IMR-90 (cell line): ENCODE measurements at regions not wholly inside any gene's neighbourhood (a gene's known extent, or its start where the extent isn't known, plus 50 kb on each side); places are given as distances from the start of the nearest gene placed in this dataset.

Source experiments
- ATAC-seq: fragments of 200-7000 bp; cut with Tn5 transposase; 2 replicates; pipeline ENCODE4 v1.9.1; 2020; ENCODE audit warnings: low read depth, mild to moderate bottlenecking, moderate library complexity
- BruUV-seq: library from RNA; stranded (reverse); fragments of 400-500 nt; replicated peaks from 2 replicates; lab custom pipeline; 2021; lab: Mats Ljungman, UMichigan
- CTCF ChIA-PET: fragments of 300-600 bp; formaldehyde crosslinking; extraction: SDS; loops from one replicate; lab custom pipeline; 2021; ENCODE audit warnings: antibody characterized with exemption; lab: Yijun Ruan, JAX
- POLR2A ChIA-PET: fragments of 300-600 bp; sonication (Branson Sonifier 250); formaldehyde crosslinking; loops from one replicate; lab custom pipeline; 2022; ENCODE audit warnings: antibody characterized with exemption; ENCODE audit not compliant: unreplicated experiment; lab: Charles Lee
- DNase-seq: peaks from one replicate; pipeline ENCODE4 v3.0.0; 2013
- H2AFZ ChIP-seq: replicated peaks from 2 replicates; pipeline ENCODE3; 2013; ENCODE audit warnings: low read length, mild to moderate bottlenecking; ENCODE audit not compliant: poor library complexity
- H2AK5ac ChIP-seq: 2 replicates; pipeline ENCODE4 v1.6.1; 2013; ENCODE audit warnings: low read depth, low read length, inconsistent platforms
- H2AK9ac ChIP-seq: replicated peaks from 2 replicates; pipeline ENCODE3; 2013; ENCODE audit warnings: mild to moderate bottlenecking, low read depth, low read length, moderate library complexity; ENCODE audit not compliant: poor library complexity
- H2BK120ac ChIP-seq: 2 replicates; pipeline ENCODE4 v1.6.1; 2013; ENCODE audit warnings: low read depth, low read length, inconsistent platforms
- H2BK15ac ChIP-seq: 3 replicates; pipeline ENCODE4 v1.6.1; 2013; ENCODE audit warnings: low read depth, low read length, inconsistent platforms
- H2BK20ac ChIP-seq: 2 replicates; pipeline ENCODE4 v1.6.1; 2013; ENCODE audit warnings: low read depth, mild to moderate bottlenecking, inconsistent platforms, low read length, moderate library complexity
- H2BK5ac ChIP-seq: 2 replicates; pipeline ENCODE4 v1.6.1; 2013; ENCODE audit warnings: mild to moderate bottlenecking, low read depth, low read length, inconsistent platforms; ENCODE audit not compliant: poor library complexity, severe bottlenecking
- H3K14ac ChIP-seq: replicated peaks from 2 replicates; pipeline ENCODE4 v1.6.1; 2013; ENCODE audit warnings: low read depth, low read length, inconsistent platforms
- H3K18ac ChIP-seq: 2 replicates; pipeline ENCODE4 v1.6.1; 2013; ENCODE audit warnings: low read depth, low read length, control low read depth
- H3K23ac ChIP-seq: 2 replicates; pipeline ENCODE4 v1.6.1; 2013; ENCODE audit warnings: low read depth, low read length, inconsistent platforms
- H3K27ac ChIP-seq: 2 replicates; pipeline ENCODE4 v1.5.1; 2013; ENCODE audit warnings: mild to moderate bottlenecking, control low read depth, low read length; ENCODE audit not compliant: insufficient read depth
- H3K27me3 ChIP-seq: 2 replicates; pipeline ENCODE4 v1.6.1; 2013; ENCODE audit warnings: low read length; ENCODE audit not compliant: control insufficient read depth, insufficient read depth
- H3K36me3 ChIP-seq: 2 replicates; pipeline ENCODE4 v1.6.1; 2013; ENCODE audit warnings: low read length, mixed read lengths; ENCODE audit not compliant: control insufficient read depth, insufficient read depth
- H3K4ac ChIP-seq: 2 replicates; pipeline ENCODE4 v1.6.1; 2013; ENCODE audit warnings: low read depth, low read length, inconsistent platforms
- H3K4me1 ChIP-seq: 2 replicates; pipeline ENCODE4 v1.6.1; 2013; ENCODE audit warnings: low read length, mixed read lengths; ENCODE audit not compliant: control insufficient read depth, insufficient read depth
- H3K4me2 ChIP-seq: 2 replicates; pipeline ENCODE4 v1.6.1; 2013; ENCODE audit warnings: low read depth, mild to moderate bottlenecking, control low read depth, low read length, moderate library complexity
- H3K4me3 ChIP-seq: 2 replicates; pipeline ENCODE4 v1.5.1; 2013; ENCODE audit warnings: low read depth, mild to moderate bottlenecking, control low read depth, low read length, moderate library complexity; ENCODE audit not compliant: insufficient read depth
- H3K56ac ChIP-seq: 2 replicates; pipeline ENCODE4 v1.6.1; 2013; ENCODE audit warnings: low read length, inconsistent platforms; ENCODE audit not compliant: insufficient read depth; ENCODE audit errors: extremely low read depth
- H3K79me1 ChIP-seq, 2 experiments: 2 replicates each; pipeline ENCODE4 v1.6.1; 2013; ENCODE audit warnings: low read length in 2 of 2, inconsistent platforms in 1 of 2, low read depth in 1 of 2
- H3K9ac ChIP-seq: 2 replicates; pipeline ENCODE4 v1.6.1; 2013; ENCODE audit warnings: low read depth, low read length, control low read depth
- H3K9me1 ChIP-seq: 2 replicates; pipeline ENCODE4 v1.6.1; 2013; ENCODE audit warnings: low read length, inconsistent platforms; ENCODE audit not compliant: insufficient read depth
- H3K9me3 ChIP-seq: 2 replicates; pipeline ENCODE4 v1.6.1; 2013; ENCODE audit warnings: low read length; ENCODE audit not compliant: control insufficient read depth, insufficient read depth
- H4K20me1 ChIP-seq: 2 replicates; pipeline ENCODE4 v1.6.1; 2013; ENCODE audit warnings: low read length, inconsistent platforms; ENCODE audit not compliant: insufficient read depth
- H4K5ac ChIP-seq: 2 replicates; pipeline ENCODE4 v1.6.1; 2013; ENCODE audit warnings: mild to moderate bottlenecking, low read depth, low read length, control low read depth
- H4K8ac ChIP-seq, 2 experiments: 2 replicates each; pipeline ENCODE4 v1.6.1; 2013; ENCODE audit warnings: low read depth in 2 of 2, low read length in 2 of 2, control low read depth in 1 of 2, inconsistent platforms in 1 of 2
- H4K91ac ChIP-seq: 2 replicates; pipeline ENCODE4 v1.6.1; 2013; ENCODE audit warnings: low read depth, low read length, inconsistent platforms; ENCODE audit not compliant: insufficient read depth
- BHLHE40 ChIP-seq: fragments of 150-350 bp; IDR thresholded peaks from 2 replicates; pipeline ENCODE4 v1.6.1; 2016; ENCODE audit warnings: mild to moderate bottlenecking, low read depth, low read length
- CEBPB ChIP-seq: IDR thresholded peaks from 2 replicates; pipeline ENCODE4 v1.6.1; 2012; ENCODE audit warnings: low read depth, low read length, improper control_type of control experiment
- CHD1 ChIP-seq: IDR thresholded peaks from 2 replicates; pipeline ENCODE4 v1.6.1; 2012; ENCODE audit warnings: low read depth, low read length, improper control_type of control experiment
- CTCF ChIP-seq: conservative IDR thresholded peaks from 2 replicates; pipeline ENCODE4 v1.5.1; 2012; ENCODE audit warnings: mild to moderate bottlenecking, low read depth, low read length, improper control_type of control experiment
- FOS ChIP-seq: fragments of 150-350 bp; IDR thresholded peaks from 2 replicates; pipeline ENCODE4 v1.6.1; 2016; ENCODE audit warnings: low read depth, low read length
- MAFK ChIP-seq: IDR thresholded peaks from 2 replicates; pipeline ENCODE4 v1.6.1; 2012; ENCODE audit warnings: low read depth, low read length, improper control_type of control experiment
- MAZ ChIP-seq: IDR thresholded peaks from 2 replicates; pipeline ENCODE4 v1.6.1; 2012; ENCODE audit warnings: low read depth, mild to moderate bottlenecking, low read length, improper control_type of control experiment, moderate library complexity, borderline replicate concordance
- MXI1 ChIP-seq: IDR thresholded peaks from 2 replicates; pipeline ENCODE4 v1.6.1; 2012; ENCODE audit warnings: low read depth, mild to moderate bottlenecking, low read length, moderate library complexity, borderline replicate concordance
- NFE2L2 ChIP-seq: fragments of 150-350 bp; IDR thresholded peaks from 2 replicates; pipeline ENCODE4 v1.6.1; 2016; ENCODE audit warnings: low read depth, mild to moderate bottlenecking, low read length
- POLR2A ChIP-seq: IDR thresholded peaks from 2 replicates; pipeline ENCODE4 v1.6.1; 2012; ENCODE audit warnings: mild to moderate bottlenecking, low read depth, low read length
- RAD21 ChIP-seq: IDR thresholded peaks from 2 replicates; pipeline ENCODE4 v1.6.1; 2012; ENCODE audit warnings: low read length, improper control_type of control experiment
- RCOR1 ChIP-seq: IDR thresholded peaks from 2 replicates; pipeline ENCODE4 v1.6.1; 2012; ENCODE audit warnings: mild to moderate bottlenecking, low read length, improper control_type of control experiment; ENCODE audit not compliant: insufficient replicate concordance
- RFX5 ChIP-seq: IDR thresholded peaks from 2 replicates; pipeline ENCODE4 v1.8.0; 2012; ENCODE audit warnings: low read depth, mild to moderate bottlenecking, low read length, moderate library complexity
- SMC3 ChIP-seq: fragments of 150-350 bp; IDR thresholded peaks from 2 replicates; pipeline ENCODE4 v1.6.1; 2016; ENCODE audit warnings: low read depth, mild to moderate bottlenecking, antibody characterized with exemption, low read length, moderate library complexity
- USF2 ChIP-seq: fragments of 150-350 bp; IDR thresholded peaks from 2 replicates; pipeline ENCODE4 v1.6.1; 2017; ENCODE audit warnings: mild to moderate bottlenecking, antibody characterized with exemption, low read length, low read depth
- WGBS, 2 experiments: methylation state at CpG; one replicate each; pipeline versions ENCODE4 v1.1.5 to v1.1.7; 2013; ENCODE audit warnings: missing lambda C conversion rate in 2 of 2; ENCODE audit not compliant: insufficient read length in 1 of 2; ENCODE audit errors: extremely low coverage in 2 of 2; 5-methylcytosine and 5-hydroxymethylcytosine counted together
- dilution Hi-C: fragments of 300-500 bp; cut with HindIII; formaldehyde crosslinking; loops from one replicate; pipeline ENCODE4 v1.14.3; 2018; ENCODE audit warnings: low sequenced_read_pairs; ENCODE audit not compliant: unreplicated experiment
- in situ Hi-C: fragments of 300-500 bp; cut with MboI; formaldehyde crosslinking; loops from 3 replicates; pipeline ENCODE4 v1.14.3; 2019; ENCODE audit warnings: low sequenced_read_pairs, inconsistent platforms, mixed read lengths
- intact Hi-C: fragments of 100-400 bp; cut with micrococcal nuclease; formaldehyde crosslinking; loops from 2 replicates; pipeline ENCODE4 v1.10.0; 2022
- TF ChIP-seq, protein P1 (sequence below): fragments of 150-350 bp; IDR thresholded peaks from 2 replicates; pipeline ENCODE4 v1.6.1; 2016; ENCODE audit warnings: low read depth, mild to moderate bottlenecking, low read length, moderate library complexity, borderline replicate concordance

GRCh38 chr12:34399631-34400410 is 377.5 kb downstream of the ALG10 start:
- H4K91ac ChIP-seq: no peak overlapping the region
- no peaks in the 10 kb centered on the region for H3K36me3 ChIP-seq
- TF ChIP-seq NFE2L2: no peak
- no peak for TF ChIP-seq CHD1
- no peak for TF ChIP-seq MXI1
- TF ChIP-seq RAD21: no peak
- TF ChIP-seq MAZ: no peak
- TF ChIP-seq RFX5: no peak
- no peak for TF ChIP-seq SMC3
- no peak for TF ChIP-seq USF2
- no peak for TF ChIP-seq RCOR1
- TF ChIP-seq FOS: no peak
- TF ChIP-seq CTCF: no peak
- TF ChIP-seq BHLHE40: no peak
- no peak for TF ChIP-seq POLR2A
- no peak for TF ChIP-seq CEBPB
- TF ChIP-seq, protein P1, sequence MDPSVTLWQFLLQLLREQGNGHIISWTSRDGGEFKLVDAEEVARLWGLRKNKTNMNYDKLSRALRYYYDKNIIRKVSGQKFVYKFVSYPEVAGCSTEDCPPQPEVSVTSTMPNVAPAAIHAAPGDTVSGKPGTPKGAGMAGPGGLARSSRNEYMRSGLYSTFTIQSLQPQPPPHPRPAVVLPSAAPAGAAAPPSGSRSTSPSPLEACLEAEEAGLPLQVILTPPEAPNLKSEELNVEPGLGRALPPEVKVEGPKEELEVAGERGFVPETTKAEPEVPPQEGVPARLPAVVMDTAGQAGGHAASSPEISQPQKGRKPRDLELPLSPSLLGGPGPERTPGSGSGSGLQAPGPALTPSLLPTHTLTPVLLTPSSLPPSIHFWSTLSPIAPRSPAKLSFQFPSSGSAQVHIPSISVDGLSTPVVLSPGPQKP: no peak
- TF ChIP-seq MAFK: no peak
- no peak overlapping the region for H2AK5ac ChIP-seq
- in situ Hi-C loops: no loop called here
- no peak overlapping the region for H3K56ac ChIP-seq
- no peak overlapping the region for H3K9ac ChIP-seq
- no peak overlapping the region for H3K23ac ChIP-seq
- H4K20me1 ChIP-seq: no peaks in the 10 kb centered on the region
- H3K4me1 ChIP-seq: no peaks in the 10 kb centered on the region
- H4K5ac ChIP-seq: no peak overlapping the region
- 63% methylated on average over 7 of the region's 23 CpGs; no CpG with 5 or more reads in 1 of the 2 experiments for WGBS, 2 experiments
- H3K9me3 ChIP-seq: peaks cover 76% of the 10 kb centered on the region
- H2BK5ac ChIP-seq: no peak overlapping the region
- no peak for DNase-seq
- no peak overlapping the region for H2AK9ac ChIP-seq
- H2AFZ ChIP-seq: no peak overlapping the region
- no peaks in the 10 kb centered on the region for H3K9me1 ChIP-seq
- ChIA-PET POLR2A (no interaction called here), CTCF (no interaction called here)
- no peak overlapping the region for H2BK120ac ChIP-seq
- H4K8ac ChIP-seq: no peak overlapping the region
- H2BK15ac ChIP-seq: no peak overlapping the region
- H3K4ac ChIP-seq: no peak overlapping the region
- H3K18ac ChIP-seq: no peak overlapping the region
- dilution Hi-C loops: no loop called here
- H3K79me1 ChIP-seq: no peaks in the 10 kb centered on the region
- H3K14ac ChIP-seq: no peak overlapping the region
- no peak overlapping the region for H3K27ac ChIP-seq
- no TSS peak for BruUV-seq
- no peak overlapping the region for H2BK20ac ChIP-seq
- no peaks in the 10 kb centered on the region for H3K27me3 ChIP-seq
- no peak for ATAC-seq
- H3K4me2 ChIP-seq: no peak overlapping the region
- no peak overlapping the region for H3K4me3 ChIP-seq
- intact Hi-C loops: no loop called here
